ENCODE measurements at regions not wholly inside any gene's neighbourhood (a gene's known extent, or its start where the extent isn't known, plus 50 kb on each side); places are given as distances from the start of the nearest gene placed in this dataset.

DNA sequence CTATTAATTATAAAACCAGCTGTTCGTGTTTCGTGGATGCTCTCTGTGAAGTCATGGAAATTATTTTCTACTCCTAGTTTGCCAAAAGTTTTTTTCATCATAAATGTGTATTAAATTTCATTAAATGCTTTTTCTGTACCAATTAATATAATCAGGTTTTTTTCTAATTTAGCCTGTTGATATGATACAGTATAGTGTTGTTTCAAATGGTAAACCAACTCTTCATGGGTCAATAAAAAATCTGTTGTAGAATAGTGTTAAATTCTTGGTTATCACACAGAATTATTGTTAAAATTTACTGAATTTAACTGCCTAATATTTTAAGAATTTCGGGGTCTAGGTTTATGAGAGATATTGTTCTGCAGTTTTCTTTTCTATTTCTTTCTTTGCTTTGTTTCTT, 505.9 kb upstream of the MANEA start:
- no peak for DNase-seq

- DNase-seq, result no peak
Observed at GRCh38 chr6:95078457-95078856, 498.9 kb upstream of the MANEA start.

DNA sequence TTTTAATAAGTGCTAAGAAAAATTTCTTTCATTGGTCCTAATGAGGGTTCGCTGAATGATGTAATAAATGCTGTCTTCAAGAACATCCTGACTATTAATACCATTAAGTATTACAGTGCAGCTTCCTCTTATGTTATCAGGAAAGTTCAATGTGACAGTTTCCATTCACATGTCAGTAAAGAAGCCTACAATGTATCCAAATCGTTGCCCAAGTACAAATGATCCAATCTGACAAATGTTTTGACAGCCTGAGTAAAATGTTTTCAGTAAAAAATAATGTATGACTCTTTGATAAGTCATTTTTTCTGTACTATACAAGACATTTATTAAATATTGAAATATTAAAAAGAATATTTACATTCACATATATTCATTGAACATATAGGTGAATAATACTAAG, 496.1 kb upstream of the MANEA start:
- DNase-seq, result no peak

- DNase-seq, result no peak
Observed at GRCh38 chr6:95081949-95082348, 495.4 kb upstream of the MANEA start.

- no peak for DNase-seq
Observed at GRCh38 chr6:95083506-95083905, 493.8 kb upstream of the MANEA start.

- DNase-seq, result no peak
Observed at GRCh38 chr6:95084867-95085266, 492.5 kb upstream of the MANEA start.

- peak; percentile 21 for DNase-seq
Observed at GRCh38 chr6:95087394-95088097, 489.8 kb upstream of the MANEA start.

- DNase-seq, result peak; percentile 36
Observed at GRCh38 chr6:95091823-95092436, 485.4 kb upstream of the MANEA start.

DNA sequence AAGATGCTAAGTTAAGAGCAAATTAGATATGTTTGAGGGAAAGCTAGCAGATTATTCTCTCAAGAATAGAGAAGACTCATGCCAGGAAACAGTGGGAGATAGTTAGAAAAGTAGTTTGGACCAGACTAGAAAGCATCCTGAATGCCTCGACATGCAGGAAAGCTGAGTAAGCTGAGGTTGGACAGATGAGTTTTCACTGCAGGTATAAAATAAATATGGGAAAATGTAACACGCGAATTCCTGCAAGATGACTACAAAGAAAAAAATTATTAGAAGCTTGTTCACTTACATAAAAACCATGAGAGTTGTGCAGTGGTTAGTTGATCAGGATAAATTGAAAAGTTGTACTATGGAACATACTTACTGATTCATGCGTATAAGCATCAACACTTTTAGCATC, 484.2 kb upstream of the MANEA start:
- no peak for DNase-seq

DNA sequence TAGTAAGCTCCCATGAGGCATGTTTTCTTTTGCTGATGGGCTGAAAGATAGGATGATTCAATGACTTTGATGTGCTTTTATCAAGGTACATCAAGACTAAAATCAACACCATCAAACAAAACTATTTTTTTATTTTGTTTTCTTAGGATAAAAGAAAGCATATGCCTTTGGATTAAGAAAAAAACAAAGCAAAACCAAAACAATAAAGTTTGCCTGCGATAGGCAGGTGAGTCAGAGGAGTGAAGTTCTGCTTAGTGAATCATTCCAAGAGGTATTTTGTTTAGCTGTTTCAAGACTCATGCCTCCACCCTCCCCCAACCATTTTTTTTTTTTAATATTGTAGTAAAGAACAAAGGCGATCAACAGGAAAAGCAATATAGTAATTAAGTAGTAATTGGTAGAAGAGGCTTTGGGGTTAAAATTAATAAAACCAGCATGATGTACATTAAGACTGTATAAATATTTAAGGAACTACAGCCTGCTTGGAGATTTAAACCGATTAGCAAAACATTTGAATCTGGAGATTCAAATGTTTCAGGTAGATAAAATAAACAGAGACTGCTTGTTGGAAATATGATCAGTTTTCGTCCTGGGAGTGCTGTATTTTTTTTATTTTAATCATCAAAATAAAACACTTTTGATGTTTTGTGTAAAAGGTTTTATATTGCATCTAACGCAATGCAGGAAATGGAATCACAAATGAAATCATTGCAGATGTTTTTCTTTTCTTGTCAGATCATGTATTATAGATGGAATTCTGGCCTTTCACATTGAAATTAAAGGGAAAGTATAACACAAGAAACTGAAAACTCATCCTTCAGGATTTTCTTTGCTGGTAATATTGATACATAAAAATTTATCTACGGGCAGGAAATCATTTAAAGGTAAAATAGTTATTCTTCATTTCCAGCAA, 482.3 kb upstream of the MANEA start:
- DNase-seq, result no peak

- no peak for DNase-seq
Observed at GRCh38 chr6:95095855-95096254, 481.5 kb upstream of the MANEA start.

GRCh38 chr6:95099410-95099809, 477.9 kb upstream of the MANEA start:
- no peak for DNase-seq

DNA sequence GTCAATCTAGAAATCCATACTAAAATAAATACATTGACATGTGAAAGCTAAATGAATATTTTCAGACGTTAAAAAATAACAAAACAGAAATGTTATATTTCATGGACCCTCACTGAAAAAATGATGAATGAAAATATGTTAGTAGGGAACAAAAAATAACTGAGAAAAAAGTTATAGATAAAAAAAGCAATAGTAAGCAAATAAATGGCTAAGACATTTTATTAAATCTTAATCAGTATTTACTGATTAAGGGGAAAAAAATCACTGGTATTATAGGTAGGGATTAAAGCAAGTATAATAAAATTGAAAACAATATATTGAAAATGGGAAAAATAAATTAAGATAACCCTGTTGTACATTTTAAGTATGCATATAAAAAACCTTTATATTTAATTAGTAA, 468.1 kb upstream of the MANEA start:
- DNase-seq, result no peak

- no peak for DNase-seq
Observed at GRCh38 chr6:95110767-95111166, 466.6 kb upstream of the MANEA start.

- no peak for DNase-seq
Observed at GRCh38 chr6:95117236-95117635, 460.1 kb upstream of the MANEA start.

DNA sequence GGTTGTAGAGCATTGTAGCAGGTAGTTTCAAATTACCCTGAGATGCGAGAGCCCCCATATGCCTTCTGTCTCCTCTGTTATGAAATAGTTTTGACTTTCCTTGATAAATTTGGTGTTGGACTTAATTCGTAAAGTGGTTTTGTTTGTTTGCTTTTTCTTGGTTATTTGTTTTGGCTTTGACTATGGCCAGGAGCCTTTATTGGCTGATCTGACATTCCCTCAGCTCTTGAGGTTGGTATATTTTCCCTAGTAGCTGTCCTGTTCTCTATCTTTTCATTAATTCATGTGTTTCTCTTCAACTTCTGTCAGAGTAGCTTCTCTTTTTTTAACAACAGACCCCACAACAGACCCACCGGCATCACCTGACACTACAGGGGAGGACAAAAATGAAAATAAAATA, 457.4 kb upstream of the MANEA start:
- no peak for DNase-seq

DNA sequence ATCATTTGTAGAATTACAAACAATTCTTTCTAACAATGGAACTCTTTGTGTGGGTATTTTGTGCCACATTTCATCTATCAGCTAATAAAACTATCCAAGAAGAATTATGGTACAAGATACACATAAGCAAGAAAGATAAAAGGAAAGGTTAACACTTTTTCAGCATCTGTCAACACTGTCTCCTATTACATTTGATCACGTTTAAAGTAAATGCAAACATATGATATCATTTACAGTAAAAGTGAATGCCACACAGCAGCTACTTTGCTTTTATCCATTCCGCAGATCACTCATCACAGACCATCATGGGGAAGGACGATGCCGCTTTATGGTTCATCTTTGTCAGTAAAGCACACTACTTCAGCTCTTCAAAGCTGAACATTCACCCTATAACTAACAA, 456.4 kb upstream of the MANEA start:
- no peak for DNase-seq

DNA sequence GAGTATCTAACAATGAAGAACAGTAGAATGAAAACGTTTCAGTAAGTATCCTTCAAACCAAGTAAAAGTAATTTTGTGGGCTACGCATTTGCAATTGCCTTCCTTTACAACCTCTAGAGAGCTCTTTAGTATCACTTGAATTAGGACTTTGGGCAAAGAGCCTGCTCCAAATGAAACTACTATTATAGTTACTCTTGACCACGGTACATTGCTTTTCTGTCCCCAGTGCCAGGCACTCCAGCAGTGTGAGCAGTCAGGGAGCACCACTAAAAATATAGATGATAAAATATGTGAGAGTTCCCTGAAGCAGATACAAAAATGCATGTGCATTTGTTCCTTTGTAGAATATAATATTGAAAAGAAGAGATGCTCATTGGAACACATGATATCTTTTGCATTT, 450.1 kb upstream of the MANEA start:
- DNase-seq, result no peak

DNA sequence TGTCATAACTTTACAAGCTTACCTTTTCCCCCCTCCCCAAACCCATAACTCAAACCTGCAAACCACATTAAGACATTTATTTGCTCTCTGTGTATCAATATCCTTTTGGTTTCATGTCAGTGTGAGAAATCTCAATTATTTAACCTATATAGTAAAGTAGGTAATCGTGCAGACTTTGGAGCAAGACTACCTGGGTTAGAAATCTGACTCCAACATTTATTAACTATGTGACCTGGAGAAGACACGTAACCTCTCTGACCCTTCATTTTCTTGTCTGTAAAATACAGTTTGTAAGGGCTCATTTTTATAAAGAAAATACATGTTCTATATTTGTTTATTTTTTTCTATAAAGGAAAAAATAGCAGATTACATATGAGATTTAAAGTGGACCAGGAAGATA, 448.9 kb upstream of the MANEA start:
- DNase-seq, result no peak

DNA sequence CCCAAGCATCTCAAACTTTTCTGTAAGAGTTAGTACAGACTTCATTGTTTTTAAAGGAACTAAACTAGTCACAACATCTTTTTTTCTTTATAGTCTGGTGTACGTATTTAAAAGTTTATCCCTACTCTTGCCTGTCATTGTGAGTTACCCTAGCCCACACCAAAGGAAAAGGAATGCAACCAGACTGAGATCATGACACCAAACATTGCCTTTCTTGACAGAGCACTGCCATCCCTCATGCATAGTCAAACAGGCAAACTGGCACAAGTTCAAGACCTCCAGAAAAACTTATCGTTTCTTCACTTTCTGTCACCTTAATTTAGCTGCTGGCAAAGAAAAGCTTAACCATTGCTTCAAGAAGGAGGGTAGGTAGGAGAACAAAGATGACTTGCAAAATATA, 448.4 kb upstream of the MANEA start:
- no peak for DNase-seq

- no peak for DNase-seq
Observed at GRCh38 chr6:95133578-95133977, 443.8 kb upstream of the MANEA start.

- no peak for DNase-seq
Observed at GRCh38 chr6:95135182-95135581, 442.2 kb upstream of the MANEA start.

DNA sequence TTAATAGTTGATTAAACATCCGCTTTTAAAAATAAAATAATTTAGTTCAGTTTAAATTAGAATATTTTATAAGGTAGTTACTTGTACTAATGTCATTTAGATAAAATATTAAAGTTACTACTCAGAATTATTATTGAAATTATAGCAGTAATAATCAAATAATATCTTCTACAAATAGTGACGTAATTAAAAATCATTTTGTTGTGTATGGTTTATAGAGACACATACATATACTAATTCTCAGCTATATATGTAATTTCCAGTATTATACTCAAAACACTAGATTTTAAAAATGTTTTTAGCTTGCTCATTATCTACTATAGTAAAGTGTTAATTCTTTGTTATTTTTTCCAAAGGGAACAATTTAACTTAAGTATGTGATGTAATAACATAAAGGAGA, 435.2 kb upstream of the MANEA start:
- DNase-seq, result no peak

Data from RPMI8226 (cell line).